H9 (cell line): ENCODE measurements at regions not wholly inside any gene's neighbourhood (a gene's known extent, or its start where the extent isn't known, plus 50 kb on each side); places are given as distances from the start of the nearest gene placed in this dataset.

Experiments used
- DNase-seq: peaks from one replicate; pipeline ENCODE4 v3.0.0-alpha.2; 2017
- H2AFZ ChIP-seq: one replicate; pipeline ENCODE4 v1.6.1; 2013; ENCODE audit warnings: mild to moderate bottlenecking, low read length, control low read depth, moderate library complexity
- H2AK5ac ChIP-seq: 2 replicates; pipeline ENCODE4 v1.6.1; 2013; ENCODE audit warnings: low read length, control low read depth, mixed read lengths; ENCODE audit not compliant: insufficient read length
- H2BK120ac ChIP-seq: one replicate; pipeline ENCODE4 v1.6.1; 2013; ENCODE audit warnings: low read depth, mild to moderate bottlenecking, low read length, control low read depth, inconsistent platforms; ENCODE audit not compliant: poor library complexity, severe bottlenecking
- H2BK12ac ChIP-seq: 2 replicates; pipeline ENCODE4 v1.6.1; 2013; ENCODE audit warnings: low read length, control low read depth, mixed read lengths, low read depth; ENCODE audit not compliant: insufficient read length
- H2BK15ac ChIP-seq: 2 replicates; pipeline ENCODE4 v1.6.1; 2013; ENCODE audit warnings: low read depth, low read length, control low read depth
- H2BK20ac ChIP-seq: one replicate; pipeline ENCODE4 v1.6.1; 2013; ENCODE audit warnings: low read depth, mild to moderate bottlenecking, low read length, control low read depth, inconsistent platforms; ENCODE audit not compliant: poor library complexity, severe bottlenecking
- H2BK5ac ChIP-seq: 2 replicates; pipeline ENCODE4 v1.6.1; 2013; ENCODE audit warnings: low read length, control low read depth, mixed read lengths; ENCODE audit not compliant: insufficient read length
- H3K14ac ChIP-seq: 2 replicates; pipeline ENCODE4 v1.6.1; 2013; ENCODE audit warnings: low read length, control low read depth; ENCODE audit not compliant: insufficient read depth
- H3K18ac ChIP-seq: 2 replicates; pipeline ENCODE4 v1.6.1; 2013; ENCODE audit warnings: low read depth, mild to moderate bottlenecking, mixed read lengths, low read length, control low read depth; ENCODE audit not compliant: insufficient read length
- H3K23ac ChIP-seq: 2 replicates; pipeline ENCODE4 v1.6.1; 2013; ENCODE audit warnings: low read length, control low read depth, mixed read lengths, low read depth; ENCODE audit not compliant: insufficient read length
- H3K23me2 ChIP-seq: 2 replicates; pipeline ENCODE4 v1.6.1; 2013; ENCODE audit warnings: low read depth, mild to moderate bottlenecking, mixed read lengths, low read length, control low read depth; ENCODE audit not compliant: insufficient read length, poor library complexity, severe bottlenecking
- H3K27ac ChIP-seq: 2 replicates; pipeline ENCODE4 v1.5.1; 2013; ENCODE audit warnings: low read length, control low read depth, mixed read lengths, low read depth; ENCODE audit not compliant: insufficient read length
- H3K27me3 ChIP-seq: 2 replicates; pipeline ENCODE4 v1.6.1; 2013; ENCODE audit warnings: low read length, control low read depth, inconsistent platforms; ENCODE audit not compliant: insufficient read depth
- H3K4ac ChIP-seq: 2 replicates; pipeline ENCODE4 v1.6.1; 2013; ENCODE audit warnings: low read depth, mild to moderate bottlenecking, control low read depth, inconsistent platforms, low read length, moderate library complexity
- H3K4me1 ChIP-seq: 2 replicates; pipeline ENCODE4 v1.6.1; 2013; ENCODE audit warnings: low read length, control low read depth, inconsistent platforms; ENCODE audit not compliant: insufficient read depth
- H3K4me2 ChIP-seq: 2 replicates; pipeline ENCODE4 v1.6.1; 2013; ENCODE audit warnings: low read length, control low read depth, mixed read lengths; ENCODE audit not compliant: insufficient read length, insufficient read depth
- H3K56ac ChIP-seq: 2 replicates; pipeline ENCODE4 v1.6.1; 2013; ENCODE audit warnings: low read depth, mild to moderate bottlenecking, mixed read lengths, low read length, control low read depth; ENCODE audit not compliant: insufficient read length
- H3K79me1 ChIP-seq: 2 replicates; pipeline ENCODE4 v1.6.1; 2013; ENCODE audit warnings: low read depth, mild to moderate bottlenecking, moderate library complexity, low read length, control low read depth, inconsistent platforms; ENCODE audit not compliant: insufficient read depth, poor library complexity, severe bottlenecking
- H3K79me2 ChIP-seq: 2 replicates; pipeline ENCODE4 v1.6.1; 2013; ENCODE audit warnings: low read length, control low read depth, inconsistent platforms; ENCODE audit not compliant: insufficient read depth
- H3K9ac ChIP-seq: 2 replicates; pipeline ENCODE4 v1.6.1; 2013; ENCODE audit warnings: low read length, control low read depth, mixed read lengths; ENCODE audit not compliant: insufficient read length; ENCODE audit errors: extremely low read depth
- H3K9me3 ChIP-seq: one replicate; pipeline ENCODE4 v1.6.1; 2013; ENCODE audit warnings: low read depth, low read length, inconsistent platforms; ENCODE audit not compliant: control insufficient read depth
- H3T11ph ChIP-seq: one replicate; pipeline ENCODE4 v1.6.1; 2013; ENCODE audit warnings: mild to moderate bottlenecking, low read length, control low read depth, inconsistent platforms
- H4K20me1 ChIP-seq: one replicate; pipeline ENCODE4 v1.6.1; 2013; ENCODE audit not compliant: control insufficient read depth, insufficient read length, insufficient read depth
- H4K5ac ChIP-seq: 2 replicates; pipeline ENCODE4 v1.6.1; 2013; ENCODE audit warnings: low read depth, mild to moderate bottlenecking, mixed read lengths, low read length, control low read depth; ENCODE audit not compliant: insufficient read length
- H4K8ac ChIP-seq: replicated peaks from 2 replicates; pipeline ENCODE4 v1.6.1; 2013; ENCODE audit warnings: low read length, control low read depth, mixed read lengths, low read depth; ENCODE audit not compliant: insufficient read length
- H4K91ac ChIP-seq: 2 replicates; pipeline ENCODE4 v1.6.1; 2013; ENCODE audit warnings: low read depth, mild to moderate bottlenecking, moderate library complexity, mixed read lengths, low read length, control low read depth; ENCODE audit not compliant: insufficient read length
- H3K27ac Mint-ChIP-seq, 3 experiments: 2 replicates in 2 of 3; 3 replicates in 1 of 3; pipeline ENCODE4 v1.8.0; 2020 to 2021; ENCODE audit warnings: mixed read lengths in 3 of 3, mild to moderate bottlenecking in 1 of 3, moderate library complexity in 1 of 3
- H3K27me3 Mint-ChIP-seq: 2 replicates; pipeline ENCODE4 v1.8.0; 2021; ENCODE audit warnings: low read depth, mild to moderate bottlenecking, moderate library complexity, mixed read lengths
- H3K36me3 Mint-ChIP-seq, 3 experiments: 2 replicates in 2 of 3; 3 replicates in 1 of 3; pipeline ENCODE4 v1.8.0; 2020 to 2021; ENCODE audit warnings: low read depth in 3 of 3, mixed read lengths in 3 of 3; ENCODE audit not compliant: insufficient read depth in 1 of 3
- H3K4me1 Mint-ChIP-seq, 2 experiments: 2 replicates each; pipeline ENCODE4 v1.8.0; 2020; ENCODE audit warnings: mixed read lengths in 2 of 2
- H3K4me3 Mint-ChIP-seq, 2 experiments: 2 replicates in 1 of 2; 3 replicates in 1 of 2; pipeline ENCODE4 v1.8.0; 2020 to 2021; ENCODE audit warnings: mild to moderate bottlenecking in 2 of 2, mixed read lengths in 2 of 2, moderate library complexity in 1 of 2
- H3K9me3 Mint-ChIP-seq, 2 experiments: 2 replicates in 1 of 2; 3 replicates in 1 of 2; pipeline ENCODE4 v1.8.0; 2020; ENCODE audit warnings: mild to moderate bottlenecking in 2 of 2, mixed read lengths in 2 of 2, moderate library complexity in 1 of 2
- WGBS: extraction: QIAGEN DNeasy Blood & Tissue Kit; methylation state at CpG from one replicate; pipeline ENCODE4 v1.1.7; 2013; ENCODE audit warnings: missing lambda C conversion rate, low lambda C conversion rate, mixed read lengths; ENCODE audit not compliant: insufficient read length; ENCODE audit errors: extremely low coverage; 5-methylcytosine and 5-hydroxymethylcytosine counted together
- TF ChIP-seq, protein P1 (sequence below): fragments of 200-600 bp; sonication (generic); conservative IDR thresholded peaks from 3 replicates; pipeline ENCODE4 v1.8.0; 2021; ENCODE audit warnings: antibody characterized with exemption, mild to moderate bottlenecking

GRCh38 chr6:154895841-154896240 lies 99.3 kb upstream of the TIAM2 start:
- no peak overlapping the region for H3K4me3 Mint-ChIP-seq
- DNase-seq: no peak
- H3K27me3 ChIP-seq: no peaks in the 10 kb centered on the region
- H3K56ac ChIP-seq: no peak overlapping the region
- H3K9me3 ChIP-seq: no peaks in the 10 kb centered on the region
- H4K5ac ChIP-seq: no peak overlapping the region
- peaks cover 2 to 7% of the 10 kb centered on the region in 2 experiments for H3K4me1 Mint-ChIP-seq
- H2AK5ac ChIP-seq: no peak overlapping the region
- H3K14ac ChIP-seq: no peak overlapping the region
- H2AFZ ChIP-seq: no peak overlapping the region
- WGBS: no CpG with 5 or more reads among the region's 6 CpGs
- H2BK15ac ChIP-seq: no peak overlapping the region
- no peak overlapping the region for H4K8ac ChIP-seq
- no peak overlapping the region for H2BK120ac ChIP-seq
- H2BK20ac ChIP-seq: no peak overlapping the region
- no peaks in the 10 kb centered on the region for H4K20me1 ChIP-seq
- H2BK5ac ChIP-seq: no peak overlapping the region
- no peak overlapping the region for H3K9ac ChIP-seq
- no peaks in the 10 kb centered on the region for H3K79me2 ChIP-seq
- no peak overlapping the region for H3K4ac ChIP-seq
- no peaks in the 10 kb centered on the region for H3K4me1 ChIP-seq
- H3K23me2 ChIP-seq: no peaks in the 10 kb centered on the region
- H3K36me3 Mint-ChIP-seq: no peaks in the 10 kb centered on the region
- H3K9me3 Mint-ChIP-seq: no peaks in the 10 kb centered on the region
- no peaks in the 10 kb centered on the region for H3K27me3 Mint-ChIP-seq
- H4K91ac ChIP-seq: no peak overlapping the region
- TF ChIP-seq, protein P1, sequence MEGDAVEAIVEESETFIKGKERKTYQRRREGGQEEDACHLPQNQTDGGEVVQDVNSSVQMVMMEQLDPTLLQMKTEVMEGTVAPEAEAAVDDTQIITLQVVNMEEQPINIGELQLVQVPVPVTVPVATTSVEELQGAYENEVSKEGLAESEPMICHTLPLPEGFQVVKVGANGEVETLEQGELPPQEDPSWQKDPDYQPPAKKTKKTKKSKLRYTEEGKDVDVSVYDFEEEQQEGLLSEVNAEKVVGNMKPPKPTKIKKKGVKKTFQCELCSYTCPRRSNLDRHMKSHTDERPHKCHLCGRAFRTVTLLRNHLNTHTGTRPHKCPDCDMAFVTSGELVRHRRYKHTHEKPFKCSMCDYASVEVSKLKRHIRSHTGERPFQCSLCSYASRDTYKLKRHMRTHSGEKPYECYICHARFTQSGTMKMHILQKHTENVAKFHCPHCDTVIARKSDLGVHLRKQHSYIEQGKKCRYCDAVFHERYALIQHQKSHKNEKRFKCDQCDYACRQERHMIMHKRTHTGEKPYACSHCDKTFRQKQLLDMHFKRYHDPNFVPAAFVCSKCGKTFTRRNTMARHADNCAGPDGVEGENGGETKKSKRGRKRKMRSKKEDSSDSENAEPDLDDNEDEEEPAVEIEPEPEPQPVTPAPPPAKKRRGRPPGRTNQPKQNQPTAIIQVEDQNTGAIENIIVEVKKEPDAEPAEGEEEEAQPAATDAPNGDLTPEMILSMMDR: no peak
- H3K18ac ChIP-seq: no peak overlapping the region
- H3K23ac ChIP-seq: no peak overlapping the region
- H3K4me2 ChIP-seq: no peak overlapping the region
- H2BK12ac ChIP-seq: no peak overlapping the region
- no peak overlapping the region for H3K27ac ChIP-seq
- H3K27ac Mint-ChIP-seq: peak overlapping the region in 1 of 3 experiments; percentile 67; a peak in 2 of 7 replicates
- no peaks in the 10 kb centered on the region for H3K79me1 ChIP-seq
- no peak overlapping the region for H3T11ph ChIP-seq
